Fibroblast of skin of right biceps (primary cell): ENCODE measurements at regions not wholly inside any gene's neighbourhood (a gene's known extent, or its start where the extent isn't known, plus 50 kb on each side); places are given as distances from the start of the nearest gene placed in this dataset.

Experiments
- DNase-seq: peaks from one replicate; pipeline ENCODE4 v3.0.0-alpha.2; 2013

DNA sequence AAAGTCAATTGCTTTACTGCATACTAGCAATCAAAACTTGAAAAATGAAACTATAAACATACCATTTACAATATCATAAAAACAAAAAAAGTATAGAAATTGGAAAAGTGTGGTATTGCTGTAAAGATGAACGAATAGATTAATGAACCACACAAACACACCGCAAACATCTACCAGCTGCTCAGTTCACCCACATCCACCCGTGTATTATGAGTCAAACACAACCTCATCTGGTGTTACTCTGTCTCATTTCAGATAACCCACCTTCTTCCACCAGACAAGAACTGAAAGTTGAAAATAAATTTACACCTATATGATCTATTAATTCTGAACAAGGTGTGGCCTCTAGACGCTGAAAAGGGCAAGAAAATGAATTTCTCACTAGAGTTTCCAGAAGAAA, 53.3 kb downstream of the BLID start:
- no peak for DNase-seq

DNA sequence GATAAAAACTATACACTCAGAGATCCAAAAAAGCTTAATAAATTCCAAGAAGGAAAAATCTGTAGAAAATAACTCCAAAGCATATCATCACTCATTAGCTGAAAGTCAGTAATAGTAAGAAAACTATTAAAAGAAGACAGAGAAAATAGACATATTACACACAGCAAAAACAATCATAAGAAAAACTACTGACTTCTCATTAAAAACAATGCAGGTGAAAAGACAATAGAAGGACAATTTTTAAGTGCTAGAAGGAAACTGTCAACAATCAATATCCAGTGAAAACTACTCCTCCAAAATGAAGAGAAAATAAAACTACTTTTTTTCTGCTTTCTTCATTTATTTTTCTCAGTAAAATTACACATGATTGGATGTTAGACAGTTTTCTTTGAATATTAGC, 56.5 kb downstream of the BLID start:
- no peak for DNase-seq

DNA sequence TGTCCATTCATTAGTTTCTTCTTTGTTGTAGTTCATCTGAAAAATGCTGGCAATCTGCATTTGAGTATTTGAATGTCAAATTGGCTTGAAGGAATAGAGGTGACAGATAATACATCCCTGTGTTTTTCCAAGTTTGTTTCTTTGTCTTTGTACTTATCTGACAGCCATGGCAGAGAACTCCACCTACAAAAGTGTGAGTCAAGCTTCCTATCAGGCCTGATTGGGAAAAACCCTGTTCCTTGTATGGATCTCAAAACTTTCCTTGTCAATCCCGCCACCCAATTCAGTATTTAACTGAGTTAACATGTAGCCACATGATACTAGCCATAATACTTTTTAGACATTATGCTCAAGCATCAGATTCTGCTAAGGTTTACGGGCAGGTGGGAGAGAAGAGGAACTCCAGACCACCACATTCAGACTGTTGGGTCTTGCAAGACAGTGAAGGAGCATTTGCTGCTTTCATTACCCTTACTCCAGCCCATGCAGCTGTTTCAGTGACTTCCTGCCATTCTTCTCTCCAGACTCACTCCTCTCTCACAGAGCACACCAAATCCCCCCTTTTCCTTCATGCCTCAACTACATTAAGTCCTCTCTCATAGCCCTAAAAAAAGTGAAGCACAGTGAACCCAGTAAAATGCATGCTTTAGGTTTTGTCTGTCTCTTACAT, 65.9 kb downstream of the BLID start:
- DNase-seq: no peak

DNA sequence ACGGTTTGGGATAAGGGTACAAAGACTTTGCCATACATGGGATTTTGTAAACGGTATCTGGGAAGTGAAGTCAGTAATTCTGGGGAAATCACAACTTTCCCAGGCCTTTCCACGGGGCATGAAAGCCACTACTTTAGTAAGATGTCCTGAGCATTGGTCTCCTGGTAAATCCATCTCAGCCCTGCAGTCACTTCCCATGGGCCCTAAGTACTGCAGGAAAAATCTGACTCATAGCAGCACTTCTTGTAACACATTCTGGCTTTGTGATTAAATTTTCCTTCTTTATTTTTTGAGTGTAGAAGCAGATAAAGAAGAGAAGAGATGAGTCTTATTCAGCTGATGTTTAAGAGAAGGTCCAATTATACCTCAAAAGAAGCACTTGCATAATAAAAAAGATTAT, 67.6 kb downstream of the BLID start:
- peak; percentile 50 for DNase-seq

DNA sequence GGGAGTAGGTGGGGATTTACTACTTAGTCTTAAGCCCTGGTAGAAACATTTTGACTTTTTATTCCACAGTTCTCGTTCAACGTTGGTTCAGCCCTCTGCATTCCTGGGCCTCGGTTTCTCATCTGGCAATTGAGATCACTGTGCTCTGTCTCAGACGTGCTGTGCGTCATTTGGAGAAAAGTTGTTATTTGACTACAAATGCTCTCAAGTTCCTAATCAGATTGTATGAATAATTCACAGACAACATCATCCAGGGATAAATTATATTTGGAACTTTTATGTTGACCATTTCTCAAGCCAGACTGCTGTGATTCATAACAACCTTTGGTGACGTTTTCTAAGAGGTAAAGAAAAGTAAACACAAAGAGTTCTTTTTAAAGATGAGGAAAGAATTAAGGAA, 69.2 kb downstream of the BLID start:
- peak; percentile 81 for DNase-seq

DNA sequence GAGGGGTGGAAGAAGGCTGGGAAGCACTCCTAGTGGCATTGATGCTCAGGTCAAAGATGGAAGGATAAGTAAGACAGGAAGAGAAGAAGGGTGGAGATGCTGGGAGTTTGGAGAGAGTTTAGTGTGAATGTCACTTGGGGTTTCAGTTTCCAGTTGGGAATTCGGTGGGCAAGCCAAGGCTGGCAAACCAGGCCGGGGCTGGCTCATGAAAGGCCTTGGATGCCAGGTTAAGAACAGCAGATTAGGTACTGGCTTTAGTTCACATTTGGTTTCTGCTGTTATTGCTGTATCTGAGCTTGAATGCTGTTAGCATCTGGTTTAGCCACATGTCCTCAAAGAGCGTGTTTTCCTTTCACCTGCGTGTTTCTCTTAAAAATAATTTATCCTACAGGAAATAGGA, 69.6 kb downstream of the BLID start:
- no peak for DNase-seq

DNA sequence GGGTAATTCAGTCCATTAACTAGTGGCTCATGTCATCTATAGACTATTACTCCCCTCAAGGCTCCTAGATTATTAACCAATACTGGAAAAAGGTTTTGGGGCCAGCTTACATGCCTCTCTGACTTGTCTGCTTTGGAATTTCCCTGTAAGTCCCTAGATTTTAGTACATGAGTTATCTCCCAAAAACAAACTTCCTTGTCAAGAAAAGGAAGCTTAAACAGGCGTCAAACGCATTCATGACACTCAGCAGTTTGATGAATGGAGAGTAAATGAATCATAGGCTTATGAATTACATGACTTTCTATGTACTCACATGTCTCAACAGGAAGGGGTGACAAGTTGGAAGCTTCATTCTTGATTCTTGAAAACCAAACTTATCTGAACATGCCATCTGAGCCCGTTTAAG, 70.8 kb downstream of the BLID start:
- DNase-seq: peak; percentile 98

DNA sequence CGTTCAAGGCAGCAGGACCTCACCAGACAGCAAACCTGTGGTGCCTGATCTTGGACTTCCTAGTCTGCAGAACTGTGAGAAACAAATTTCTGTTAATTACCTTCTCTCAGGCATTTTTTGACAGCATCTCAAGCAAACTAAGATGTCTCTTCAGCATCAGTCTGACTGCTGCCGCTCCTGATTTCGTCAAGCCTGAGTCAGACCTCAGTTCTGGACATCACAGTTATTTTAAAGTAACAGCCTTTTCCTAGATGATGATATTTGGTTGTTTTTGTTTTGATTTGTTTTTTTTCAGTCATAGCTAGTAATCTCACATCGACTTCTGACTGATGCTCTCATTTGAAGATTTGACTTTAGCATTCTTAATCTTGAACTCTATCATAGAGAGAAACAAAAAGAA, 71.9 kb downstream of the BLID start:
- peak; percentile 45 for DNase-seq

DNA sequence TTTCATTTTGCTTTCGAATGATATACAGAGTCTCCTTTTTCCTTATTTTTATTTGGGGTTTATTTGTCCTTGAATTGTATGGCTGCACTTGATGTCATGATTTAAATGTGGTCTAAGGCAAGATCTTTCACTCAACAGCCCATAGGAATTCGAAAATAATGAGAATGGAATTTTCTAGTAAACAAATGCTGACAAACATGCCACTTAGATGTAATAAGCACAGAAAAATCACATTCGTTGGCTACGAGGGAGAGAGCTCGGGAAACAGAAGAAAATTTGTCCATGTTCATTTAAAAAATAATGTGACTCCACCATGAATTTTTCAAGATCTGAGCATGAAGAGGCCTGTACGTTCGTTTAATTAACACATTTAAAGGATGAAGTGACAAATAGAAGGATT, 73.0 kb downstream of the BLID start:
- no peak for DNase-seq

DNA sequence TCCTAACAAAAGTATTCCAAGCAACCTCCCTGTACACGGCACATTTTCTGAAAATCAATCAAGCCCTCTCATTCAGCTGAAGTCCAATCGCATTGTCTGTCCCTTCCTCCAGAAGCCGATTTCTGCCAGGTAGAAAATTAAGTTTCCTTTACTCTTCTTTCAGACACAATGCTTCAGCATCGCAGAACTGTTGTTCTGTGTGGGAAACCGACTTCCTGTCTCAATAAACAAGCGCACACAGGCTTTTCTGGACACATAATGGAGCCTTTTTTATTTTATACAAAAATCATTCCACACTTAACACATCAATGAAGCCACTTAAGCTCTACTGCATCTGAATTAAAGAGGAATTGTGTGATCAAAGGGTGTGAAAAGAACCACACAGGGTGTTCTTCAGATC, 75.6 kb downstream of the BLID start:
- no peak for DNase-seq

DNA sequence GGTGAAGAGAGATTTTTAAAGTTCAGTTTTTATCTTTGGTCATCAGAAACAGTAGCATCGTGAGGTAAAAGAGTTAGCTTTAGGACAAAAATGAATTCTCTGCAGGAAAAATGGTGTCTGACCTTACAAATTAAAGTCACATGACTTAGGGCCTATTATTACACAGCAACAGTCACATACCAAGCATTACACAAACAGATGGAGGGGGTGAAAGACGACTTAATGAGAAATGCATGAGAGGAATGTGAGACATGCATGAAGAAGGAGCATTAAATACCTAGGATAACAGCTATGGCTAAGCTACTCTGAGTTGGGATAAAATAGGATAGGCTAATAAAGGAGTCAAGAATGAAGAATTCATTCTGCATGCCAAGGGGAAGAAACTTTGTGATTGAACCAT, 77.5 kb downstream of the BLID start:
- peak; percentile 98 for DNase-seq

DNA sequence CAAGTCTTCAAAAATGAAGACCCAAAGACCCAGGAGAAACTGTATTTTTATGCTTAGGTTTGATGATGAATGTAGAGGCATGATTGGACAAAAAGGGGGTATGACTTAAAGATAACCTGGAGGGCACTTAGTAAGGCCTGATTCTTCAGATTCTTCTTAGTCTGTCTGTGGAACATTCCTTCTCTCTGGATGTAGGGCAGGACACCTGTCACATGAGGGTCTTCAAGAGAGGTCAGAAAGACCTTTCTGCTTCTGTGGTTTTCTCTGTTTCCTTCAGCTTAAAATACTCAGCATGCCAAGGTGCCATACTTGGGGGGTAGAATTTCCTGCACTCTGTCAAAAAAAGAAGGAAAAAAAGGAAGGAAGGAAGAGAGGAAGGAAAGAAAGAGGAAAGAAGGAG, 78.1 kb downstream of the BLID start:
- no peak for DNase-seq

DNA sequence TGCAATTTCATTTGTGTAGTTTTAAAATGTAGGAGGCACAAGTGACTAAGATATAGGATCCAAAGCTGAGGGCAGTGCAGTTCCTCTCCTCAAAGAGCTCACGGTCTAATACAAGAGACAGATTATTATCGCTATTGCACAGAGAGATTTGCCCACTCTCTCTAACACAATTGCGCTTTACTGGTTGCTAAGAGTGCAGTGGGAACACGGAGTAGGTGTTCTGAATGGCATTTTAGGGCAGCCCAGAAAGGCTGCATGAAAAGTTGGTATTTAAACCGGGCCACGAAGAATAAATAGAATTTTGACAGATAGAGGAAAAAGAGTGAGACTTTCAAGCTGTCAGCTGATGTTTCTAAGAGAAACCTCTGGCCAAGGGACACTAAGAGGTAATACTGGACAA, 79.5 kb downstream of the BLID start:
- no peak for DNase-seq

DNA sequence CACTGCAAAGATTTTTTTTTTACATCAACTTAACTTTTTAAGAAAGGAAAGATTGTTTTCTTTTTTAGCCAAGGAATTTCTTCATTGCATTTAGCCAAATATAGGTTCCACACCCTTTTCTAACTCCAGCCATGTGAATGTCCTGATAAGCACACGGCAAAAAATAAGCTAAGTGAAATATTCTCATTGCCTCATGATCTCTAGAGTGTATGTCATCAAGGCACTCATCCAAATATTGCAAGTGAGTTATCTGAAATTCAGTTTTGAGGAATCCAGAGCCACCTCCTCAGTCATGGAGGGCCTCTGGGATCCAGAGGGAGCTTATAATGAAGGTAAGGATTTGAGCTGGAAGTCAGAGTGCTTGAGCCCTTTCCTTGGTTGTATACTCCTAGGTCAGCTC, 80.0 kb downstream of the BLID start:
- peak; percentile 86 for DNase-seq

DNA sequence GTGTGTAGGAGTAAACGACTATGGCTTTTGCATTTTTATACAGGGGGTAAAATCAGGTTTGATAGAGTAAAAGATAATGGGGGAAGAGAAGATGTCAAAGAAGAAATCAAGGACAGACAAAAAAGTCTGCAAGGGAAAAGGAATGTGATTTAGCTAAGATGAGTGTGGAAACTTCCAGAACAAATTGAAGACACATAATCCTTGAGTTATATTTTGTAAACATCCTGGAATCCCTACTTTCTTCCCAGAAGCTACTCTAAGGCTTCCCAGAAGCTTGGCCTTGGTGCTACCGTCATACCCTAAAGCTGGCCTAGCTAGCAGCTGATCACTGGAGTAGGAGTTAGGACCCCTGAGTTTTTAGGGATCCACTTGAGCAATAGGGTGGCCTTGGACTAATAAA, 82.4 kb downstream of the BLID start:
- no peak for DNase-seq

DNA sequence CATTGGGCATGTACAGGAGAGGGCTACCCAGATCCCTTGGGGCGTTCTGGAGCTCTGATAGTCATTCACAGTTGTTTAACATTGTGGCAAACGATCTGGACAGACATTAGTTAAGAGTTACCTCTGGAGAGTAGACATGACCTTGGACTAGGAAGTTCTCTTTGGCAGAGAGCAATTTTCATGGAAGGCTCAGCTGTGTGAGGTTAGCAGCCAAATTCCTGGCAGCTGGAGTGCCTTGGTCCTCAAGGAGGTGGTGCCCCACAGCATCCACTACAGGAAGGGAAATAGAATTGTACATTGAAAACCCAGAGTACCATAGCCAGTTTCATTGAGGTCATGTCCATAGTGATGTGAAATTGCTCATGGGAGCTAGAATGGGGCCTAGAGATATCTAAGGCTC, 82.8 kb downstream of the BLID start:
- no peak for DNase-seq

DNA sequence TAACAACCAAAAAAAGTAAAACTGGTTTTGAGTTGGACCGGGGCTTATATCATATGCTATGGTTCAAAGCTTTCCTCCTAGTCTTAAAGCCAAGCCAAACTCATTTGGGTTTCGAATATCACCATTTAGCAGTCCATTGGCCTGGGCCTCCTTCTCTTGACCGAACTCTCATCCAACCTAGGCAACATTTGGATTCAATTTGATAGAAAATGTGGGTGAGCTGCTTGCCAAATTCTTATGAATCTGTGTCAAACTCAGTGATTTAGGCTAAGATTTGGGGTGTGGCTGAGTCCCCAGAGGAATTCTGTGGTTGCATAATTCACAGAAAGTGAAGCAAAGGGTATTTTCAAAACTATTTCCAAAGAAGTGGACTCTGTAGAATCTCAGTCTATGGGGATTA, 83.7 kb downstream of the BLID start:
- peak; percentile 95 for DNase-seq

DNA sequence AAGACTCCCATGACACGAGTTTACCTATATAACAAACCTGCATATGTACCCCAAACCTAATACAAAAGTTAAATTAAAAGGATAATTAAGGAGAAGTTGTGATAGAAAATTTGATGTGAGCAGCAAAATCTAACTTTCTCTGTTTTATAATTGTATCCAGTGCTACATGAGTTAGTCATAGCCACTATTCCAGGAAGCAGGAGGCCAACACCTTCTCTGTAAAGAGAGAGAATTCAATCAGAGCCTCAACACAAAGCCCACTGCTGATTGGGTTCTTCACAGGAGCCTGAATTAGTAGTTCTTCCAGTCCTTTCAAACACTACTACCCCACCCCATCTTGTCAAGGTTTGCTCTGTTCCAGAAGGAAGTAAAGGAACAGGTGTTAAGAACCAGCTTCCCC, 84.2 kb downstream of the BLID start:
- peak; percentile 30 for DNase-seq

DNA sequence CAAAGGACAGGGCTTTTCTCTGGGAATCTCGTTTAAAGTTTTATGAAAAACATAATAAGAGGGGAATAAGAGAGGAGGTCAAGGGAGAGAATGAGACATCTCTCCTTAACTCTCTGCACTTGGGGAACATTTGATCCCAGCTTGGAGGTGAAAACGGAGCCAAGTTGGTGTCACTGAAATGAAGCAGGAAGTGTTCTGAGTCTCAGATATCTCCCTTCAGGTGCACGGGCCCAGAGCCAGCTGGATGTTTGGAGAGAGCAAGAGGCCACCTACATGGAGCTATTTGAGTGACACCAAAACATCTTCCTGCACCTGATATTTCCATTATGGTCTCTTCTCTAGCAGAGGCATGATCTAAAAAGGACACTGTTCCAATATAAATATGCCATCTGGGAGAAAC, 85.7 kb downstream of the BLID start:
- no peak for DNase-seq

DNA sequence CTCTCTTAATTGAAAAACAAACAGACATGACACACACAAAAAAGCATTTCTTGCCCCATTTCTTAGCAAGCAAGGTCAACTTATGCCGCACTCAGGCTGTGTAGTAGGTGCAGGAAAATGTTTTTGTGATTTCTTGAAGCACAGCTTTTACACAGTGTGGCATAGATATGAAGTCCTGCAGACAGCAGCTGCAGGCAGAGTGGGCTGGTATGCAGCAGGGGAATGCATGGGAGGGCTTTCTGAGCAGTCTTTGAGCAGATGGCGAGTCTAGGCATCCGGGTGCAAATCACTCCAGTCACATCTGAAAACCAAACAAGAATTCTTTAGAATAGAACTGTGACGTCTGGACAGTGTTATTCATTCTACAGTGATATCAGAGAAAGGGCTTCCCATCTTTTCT, 87.5 kb downstream of the BLID start:
- peak; percentile 39 for DNase-seq

DNA sequence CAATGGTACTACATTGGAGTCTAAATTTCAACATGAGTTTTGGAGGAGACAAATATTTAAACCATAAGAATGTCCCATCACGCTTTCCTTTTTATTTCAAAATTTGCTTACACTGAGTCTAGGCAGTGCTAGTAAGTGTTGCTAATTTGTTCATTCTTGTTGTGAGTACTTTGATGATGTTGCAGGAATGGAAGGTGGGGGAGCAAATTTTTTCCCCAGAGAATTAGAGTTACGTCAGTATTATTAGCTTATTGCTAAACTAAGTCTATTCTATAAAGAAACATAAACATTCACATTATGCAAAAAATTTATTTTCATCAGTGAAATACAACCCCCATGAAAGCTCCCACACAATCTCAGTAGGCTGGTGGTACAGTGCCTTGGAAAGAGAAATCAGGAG, 88.0 kb downstream of the BLID start:
- peak; percentile 20 for DNase-seq

DNA sequence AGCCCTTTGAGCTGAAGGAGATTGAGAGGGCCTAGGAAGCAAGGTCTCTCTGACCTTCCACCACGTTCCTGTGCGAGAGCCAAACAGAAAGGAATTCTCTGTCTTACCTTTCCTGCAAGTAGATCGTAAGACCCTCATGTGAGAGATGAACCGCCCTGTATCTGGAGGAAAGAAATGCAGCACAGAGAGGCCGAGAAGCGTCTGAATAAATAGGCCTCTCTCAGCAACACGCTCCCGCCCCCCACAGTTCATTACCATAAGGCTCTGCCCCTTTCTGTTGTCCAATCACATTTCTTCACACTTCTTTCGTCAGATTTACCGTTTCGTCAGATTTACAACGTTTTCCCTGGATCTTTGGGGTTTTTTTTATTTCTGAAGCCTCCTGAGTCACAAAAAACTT, 90.3 kb downstream of the BLID start:
- DNase-seq: peak; percentile 23

DNA sequence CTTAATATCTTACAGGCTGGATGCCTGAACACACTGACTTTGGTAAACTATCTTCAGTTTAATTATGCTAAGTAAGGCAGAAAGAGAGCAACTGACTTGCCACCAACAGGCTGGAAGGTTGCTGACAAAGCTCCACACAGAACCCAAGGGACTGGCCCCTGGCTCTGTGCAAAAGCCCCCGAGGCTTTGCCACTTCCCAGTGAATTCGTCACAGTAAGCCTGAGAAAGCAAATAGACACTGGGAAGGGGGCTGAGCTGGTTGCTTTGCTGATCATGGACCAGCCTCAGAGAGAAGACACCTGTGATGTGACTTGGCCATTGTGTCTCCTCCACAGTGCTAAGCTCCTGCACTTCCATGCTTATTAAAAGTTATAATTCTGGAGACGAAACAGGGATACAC, 91.7 kb downstream of the BLID start:
- DNase-seq: no peak

DNA sequence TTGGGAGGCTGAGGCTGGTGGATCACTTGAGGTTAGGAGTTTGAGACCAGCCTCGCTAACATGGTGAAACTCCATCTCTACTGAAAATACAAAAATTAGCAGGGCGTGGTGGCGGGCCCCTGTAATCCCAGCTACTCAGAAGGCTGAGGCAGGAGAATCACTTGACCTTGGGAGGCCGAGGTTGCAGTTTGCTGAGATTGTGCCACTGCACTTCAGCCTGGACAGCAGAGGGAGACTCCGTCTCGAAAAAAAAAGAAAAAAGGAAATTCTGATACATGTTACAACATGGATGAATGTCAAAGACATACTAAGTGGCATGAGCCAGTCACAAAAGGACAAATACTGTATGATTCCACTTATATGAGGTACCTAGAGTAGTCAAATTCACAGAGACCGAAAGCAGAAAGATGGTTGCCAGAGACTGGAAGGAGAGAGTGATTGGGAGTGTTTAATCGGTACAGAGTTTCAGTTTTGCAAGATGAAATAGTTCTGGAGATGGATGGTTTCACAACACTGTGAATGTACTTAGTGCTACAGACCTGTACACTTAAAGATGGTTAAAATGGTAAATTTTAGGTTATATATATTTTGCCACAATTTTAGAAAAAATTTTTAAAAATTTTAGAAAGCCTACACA, 92.3 kb downstream of the BLID start:
- no peak for DNase-seq

DNA sequence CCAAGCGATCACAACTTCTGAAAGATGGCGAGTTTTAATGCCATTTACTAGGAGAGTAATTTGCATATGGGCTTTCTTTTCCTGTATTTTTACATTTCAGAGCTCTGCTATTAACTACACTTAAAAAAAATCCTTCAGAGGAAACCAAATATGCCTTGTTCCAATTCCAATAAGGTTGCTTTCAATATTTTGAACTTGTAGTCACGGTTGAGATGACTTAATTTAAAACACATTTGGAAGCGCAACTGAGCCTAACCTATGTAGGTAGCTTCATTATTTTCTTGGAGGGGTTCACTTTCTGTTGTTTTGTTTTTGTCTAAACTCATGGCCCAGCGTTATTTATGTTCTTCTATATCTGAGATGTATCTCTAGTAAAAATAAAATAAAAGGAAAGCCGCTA, 93.4 kb downstream of the BLID start:
- no peak for DNase-seq
